OCI-LY7 (cell line): ENCODE measurements at regions not wholly inside any gene's neighbourhood (a gene's known extent, or its start where the extent isn't known, plus 50 kb on each side); places are given as distances from the start of the nearest gene placed in this dataset.

Source experiments
- BruUV-seq: library from RNA; stranded (reverse); fragments of 400-500 nt; replicated peaks from 2 replicates; lab custom pipeline; 2021; lab: Mats Ljungman, UMichigan
- CTCF ChIA-PET: fragments of 300-600 bp; sonication (Branson Sonifier 250); formaldehyde crosslinking; loops from one replicate; lab custom pipeline; 2022; ENCODE audit warnings: antibody characterized with exemption; ENCODE audit not compliant: unreplicated experiment; lab: Charles Lee
- POLR2A ChIA-PET: fragments of 300-600 bp; sonication (Branson Sonifier 250); formaldehyde crosslinking; loops from one replicate; lab custom pipeline; 2022; ENCODE audit warnings: antibody characterized with exemption; lab: Charles Lee
- DNase-seq: peaks from one replicate; pipeline ENCODE4 v3.0.0-alpha.2; 2015; ENCODE audit warnings: low spot score
- H2AFZ ChIP-seq: fragments of 200-600 bp; sonication (generic), shearing (Covaris generic); 2 replicates; pipeline ENCODE4 v1.6.1; 2014; ENCODE audit warnings: mild to moderate bottlenecking, antibody characterized with exemption, low read length, moderate library complexity
- H3K27ac ChIP-seq: fragments of 200-600 bp; sonication (generic); 2 replicates; pipeline ENCODE4 v1.5.1; 2014; ENCODE audit warnings: mixed run types, low read depth, mild to moderate bottlenecking, moderate library complexity, low read length, inconsistent platforms; ENCODE audit not compliant: poor library complexity, severe bottlenecking
- H3K36me3 ChIP-seq: fragments of 200-600 bp; sonication (generic); 2 replicates; pipeline ENCODE4 v1.6.1; 2014; ENCODE audit warnings: mild to moderate bottlenecking, antibody characterized with exemption, low read length, moderate library complexity, mixed read lengths; ENCODE audit not compliant: insufficient read depth
- H3K4me1 ChIP-seq: fragments of 200-600 bp; sonication (generic); 2 replicates; pipeline ENCODE4 v1.5.1; 2014; ENCODE audit warnings: mild to moderate bottlenecking, low read length; ENCODE audit not compliant: insufficient read depth, poor library complexity, severe bottlenecking
- H3K4me2 ChIP-seq: fragments of 200-600 bp; sonication (generic); 2 replicates; pipeline ENCODE4 v1.6.1; 2014; ENCODE audit warnings: mild to moderate bottlenecking, low read length
- H3K4me3 ChIP-seq: fragments of 200-600 bp; sonication (generic); 2 replicates; pipeline ENCODE4 v1.5.1; 2014; ENCODE audit warnings: mild to moderate bottlenecking, low read depth, low read length; ENCODE audit not compliant: poor library complexity, severe bottlenecking
- H3K79me2 ChIP-seq: fragments of 200-600 bp; sonication (generic); 2 replicates; pipeline ENCODE4 v1.6.1; 2016; ENCODE audit warnings: low read depth, mild to moderate bottlenecking, low read length, moderate library complexity, mixed read lengths; ENCODE audit not compliant: insufficient read depth
- H3K9me2 ChIP-seq: fragments of 200-600 bp; sonication (generic); 2 replicates; pipeline ENCODE4 v1.6.1; 2016; ENCODE audit warnings: mild to moderate bottlenecking, low read length, mixed read lengths; ENCODE audit not compliant: insufficient read depth
- H3K9me3 ChIP-seq: fragments of 200-600 bp; sonication (generic); 2 replicates; pipeline ENCODE4 v1.6.1; 2014; ENCODE audit warnings: mild to moderate bottlenecking, mixed run types, low read length, mixed read lengths
- H4K20me1 ChIP-seq: fragments of 200-600 bp; sonication (generic); 2 replicates; pipeline ENCODE4 v1.6.1; 2014; ENCODE audit warnings: mild to moderate bottlenecking, antibody characterized with exemption, low read length, moderate library complexity, mixed read lengths; ENCODE audit not compliant: insufficient read depth
- CTCF ChIP-seq: fragments of 200-600 bp; sonication (generic); conservative IDR thresholded peaks from 2 replicates; pipeline ENCODE4 v1.5.1; 2014; ENCODE audit warnings: mild to moderate bottlenecking, antibody characterized with exemption, low read length, moderate library complexity, mixed read lengths
- EZH2phosphoT487 ChIP-seq: fragments of 200-600 bp; sonication (generic); IDR thresholded peaks from 2 replicates; pipeline ENCODE4 v1.6.1; 2018; ENCODE audit warnings: low read depth, borderline replicate concordance, mild to moderate bottlenecking, mixed run types, antibody characterized with exemption, low read length, moderate library complexity, mixed read lengths
- intact Hi-C: fragments of 100-400 bp; cut with micrococcal nuclease; formaldehyde crosslinking; loops from one replicate; pipeline ENCODE4 v1.10.0; 2022; ENCODE audit not compliant: unreplicated experiment

DNA sequence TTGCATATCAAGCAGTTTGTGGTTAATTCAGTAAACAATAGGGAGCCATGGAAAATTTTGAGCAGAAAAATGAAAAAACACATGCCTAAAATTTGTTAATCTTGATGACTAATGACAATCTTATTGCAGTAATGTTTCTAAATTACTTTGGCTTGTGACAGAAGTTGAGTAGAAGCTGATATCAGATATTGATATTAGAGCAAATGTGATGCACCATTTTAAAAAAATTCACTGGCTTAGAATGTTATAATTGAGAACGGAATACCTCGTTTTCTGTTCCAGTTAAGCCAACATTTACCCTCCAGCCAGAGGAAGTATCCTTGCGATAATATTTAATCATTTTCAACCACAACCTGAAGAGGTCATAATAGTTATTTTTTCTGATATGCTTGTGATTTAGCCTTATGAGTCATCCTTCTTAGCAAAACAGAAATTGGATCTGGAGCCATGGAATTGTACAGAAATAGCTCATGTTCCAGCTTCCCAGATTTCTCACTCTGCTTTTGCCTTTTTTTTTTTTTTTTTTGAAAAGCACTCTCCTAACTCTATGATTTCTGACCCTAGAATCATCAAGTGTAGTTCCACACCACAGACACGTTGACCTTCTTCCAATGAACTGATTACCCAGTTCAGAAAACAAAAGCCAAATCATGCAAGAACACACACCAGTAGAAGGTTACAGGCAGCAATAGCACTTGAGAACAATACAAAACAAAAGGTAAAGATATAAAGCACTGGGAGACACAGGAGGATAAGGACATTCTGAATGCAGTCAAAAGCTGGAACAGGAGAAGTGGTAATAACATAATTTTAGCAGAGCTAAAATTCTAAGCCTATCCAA is 96.8 kb upstream of the PHYHIPL start:
- ChIA-PET POLR2A (interaction anchor here (0.7 to 1.1 kb wide), 4 partner anchors 12 to 115 kb away, joined by 3 to 9 read pairs (median 3); no protein-coding TSS in a partner anchor), CTCF (no interaction called here)
- no peaks in the 10 kb centered on the region for H3K79me2 ChIP-seq
- TF ChIP-seq EZH2phosphoT487 (no peak), CTCF (no peak)
- no peak overlapping the region for H3K27ac ChIP-seq
- no peaks in the 10 kb centered on the region for H3K4me1 ChIP-seq
- no peak overlapping the region for H2AFZ ChIP-seq
- H3K4me2 ChIP-seq, result no peak overlapping the region
- H4K20me1 ChIP-seq, result no peaks in the 10 kb centered on the region
- intact Hi-C loops, result no loop called here
- DNase-seq, result no peak
- BruUV-seq, result no TSS peak
- no peaks in the 10 kb centered on the region for H3K9me3 ChIP-seq
- no peak overlapping the region for H3K4me3 ChIP-seq
- no peaks in the 10 kb centered on the region for H3K9me2 ChIP-seq
- no peaks in the 10 kb centered on the region for H3K36me3 ChIP-seq

GRCh38 chr10:59082249-59082648 is 94.2 kb upstream of the PHYHIPL start:
- no TSS peak for BruUV-seq
- POLR2A ChIA-PET, result no interaction called here
- Histone ChIP-seq H3K4me3 (no peak overlapping the region), H3K9me3 (no peaks in the 10 kb centered on the region), H3K4me1 (no peaks in the 10 kb centered on the region), H3K36me3 (no peaks in the 10 kb centered on the region), H3K4me2 (no peak overlapping the region), H2AFZ (no peak overlapping the region), H3K27ac (no peak overlapping the region), H3K9me2 (no peaks in the 10 kb centered on the region), H3K79me2 (no peaks in the 10 kb centered on the region), H4K20me1 (no peaks in the 10 kb centered on the region)
- no peak for DNase-seq
- intact Hi-C loops, result no loop called here
- CTCF ChIA-PET, result no interaction called here
- TF ChIP-seq CTCF, result no peak
- no peak for TF ChIP-seq EZH2phosphoT487

GRCh38 chr10:59085054-59085453 is 91.4 kb upstream of the PHYHIPL start:
- no peak for DNase-seq
- TF ChIP-seq EZH2phosphoT487 (no peak), CTCF (no peak)
- H3K4me3 ChIP-seq, result no peak overlapping the region
- intact Hi-C loops, result no loop called here
- no peaks in the 10 kb centered on the region for H3K36me3 ChIP-seq
- CTCF ChIA-PET, result no interaction called here
- no peaks in the 10 kb centered on the region for H4K20me1 ChIP-seq
- H2AFZ ChIP-seq, result no peak overlapping the region
- H3K4me1 ChIP-seq, result no peaks in the 10 kb centered on the region
- POLR2A ChIA-PET, result interaction anchor here (1.3 kb wide), 1 partner anchor 21 kb away, joined by 4 read pairs; no protein-coding TSS in a partner anchor
- H3K79me2 ChIP-seq, result no peaks in the 10 kb centered on the region
- no peaks in the 10 kb centered on the region for H3K9me2 ChIP-seq
- H3K27ac ChIP-seq, result no peak overlapping the region
- H3K4me2 ChIP-seq, result no peak overlapping the region
- BruUV-seq, result no TSS peak
- no peaks in the 10 kb centered on the region for H3K9me3 ChIP-seq
